Neural progenitor cell (in vitro differentiated cells): ENCODE measurements at regions not wholly inside any gene's neighbourhood (a gene's known extent, or its start where the extent isn't known, plus 50 kb on each side); places are given as distances from the start of the nearest gene placed in this dataset.

Experiments used
- DNase-seq: peaks from one replicate; pipeline ENCODE4 v3.0.0-alpha.2; 2016; ENCODE audit warnings: low spot score
- H2AFZ ChIP-seq: fragments of 200-600 bp; sonication (generic); replicated peaks from 2 replicates; pipeline ENCODE4 v1.6.1; 2016; ENCODE audit warnings: antibody characterized with exemption
- H3F3A ChIP-seq: fragments of 200-600 bp; sonication (generic); 2 replicates; pipeline ENCODE4 v1.6.1; 2016; ENCODE audit warnings: antibody characterized with exemption, low read depth
- H3K27ac ChIP-seq: fragments of 200-600 bp; sonication (generic); 2 replicates; pipeline ENCODE4 v1.5.1; 2016; ENCODE audit warnings: mild to moderate bottlenecking
- H3K27me3 ChIP-seq: fragments of 200-600 bp; sonication (generic); 2 replicates; pipeline ENCODE4 v1.6.1; 2016; ENCODE audit warnings: mild to moderate bottlenecking, moderate library complexity
- H3K36me3 ChIP-seq: fragments of 200-600 bp; sonication (generic); 2 replicates; pipeline ENCODE4 v1.5.1; 2016
- H3K4me1 ChIP-seq: fragments of 200-600 bp; sonication (generic); 2 replicates; pipeline ENCODE4 v1.6.1; 2016; ENCODE audit warnings: mixed run types
- H3K4me2 ChIP-seq: fragments of 200-600 bp; sonication (generic); 2 replicates; pipeline ENCODE4 v1.6.1; 2016
- H3K4me3 ChIP-seq: fragments of 200-600 bp; sonication (generic); 2 replicates; pipeline ENCODE4 v1.5.1; 2016
- H3K79me2 ChIP-seq: fragments of 200-600 bp; sonication (generic); 2 replicates; pipeline ENCODE4 v1.6.1; 2016; ENCODE audit warnings: low read depth
- H3K9ac ChIP-seq: fragments of 200-600 bp; sonication (generic); 2 replicates; pipeline ENCODE4 v1.6.1; 2016
- H3K9me3 ChIP-seq: fragments of 200-600 bp; sonication (generic); 2 replicates; pipeline ENCODE4 v1.5.1; 2016; ENCODE audit warnings: low read depth
- H4K20me1 ChIP-seq: fragments of 200-600 bp; sonication (generic); 2 replicates; pipeline ENCODE4 v1.6.1; 2016; ENCODE audit warnings: low read depth
- H3K27ac Mint-ChIP-seq: 3 replicates; pipeline ENCODE4 v1.8.0; 2021; ENCODE audit warnings: mixed read lengths
- H3K27me3 Mint-ChIP-seq: 2 replicates; pipeline ENCODE4 v1.8.0; 2022; ENCODE audit warnings: low read depth, mild to moderate bottlenecking, inconsistent platforms, moderate library complexity, mixed read lengths; ENCODE audit not compliant: insufficient read depth
- H3K36me3 Mint-ChIP-seq: 3 replicates; pipeline ENCODE4 v1.8.0; 2021; ENCODE audit warnings: mixed read lengths
- H3K4me1 Mint-ChIP-seq: 3 replicates; pipeline ENCODE4 v1.8.0; 2021; ENCODE audit warnings: mixed read lengths
- H3K4me3 Mint-ChIP-seq: 3 replicates; pipeline ENCODE4 v1.8.0; 2021; ENCODE audit warnings: mild to moderate bottlenecking, moderate library complexity, mixed read lengths
- H3K9me3 Mint-ChIP-seq: 3 replicates; pipeline ENCODE4 v1.8.0; 2020; ENCODE audit warnings: mixed read lengths
- EZH2 ChIP-seq: fragments of 200-600 bp; sonication (generic); IDR thresholded peaks from 2 replicates; pipeline ENCODE4 v1.6.1; 2017; ENCODE audit warnings: antibody characterized with exemption, mild to moderate bottlenecking, moderate library complexity
- EZH2phosphoT487 ChIP-seq: fragments of 200-600 bp; sonication (generic); IDR thresholded peaks from 2 replicates; pipeline ENCODE4 v1.6.1; 2017; ENCODE audit warnings: antibody characterized with exemption
- TF ChIP-seq, protein P1 (sequence below): fragments of 200-600 bp; sonication (generic); IDR thresholded peaks from 2 replicates; pipeline ENCODE4 v1.5.1; 2017; ENCODE audit warnings: antibody characterized with exemption, mild to moderate bottlenecking

GRCh38 chr11:26018336-26018735, 313.6 kb upstream of the ANO3 start:
- H3F3A ChIP-seq = no peaks in the 10 kb centered on the region
- Mint-ChIP-seq H3K27me3 (no peaks in the 10 kb centered on the region), H3K27ac (no peak overlapping the region), H3K36me3 (no peaks in the 10 kb centered on the region), H3K4me3 (no peak overlapping the region), H3K4me1 (no peaks in the 10 kb centered on the region), H3K9me3 (no peaks in the 10 kb centered on the region)
- no peak overlapping the region for H2AFZ ChIP-seq
- no peak overlapping the region for H3K9ac ChIP-seq
- no peaks in the 10 kb centered on the region for H3K36me3 ChIP-seq
- DNase-seq = no peak
- H3K4me3 ChIP-seq = no peak overlapping the region
- H3K4me2 ChIP-seq = no peak overlapping the region
- H3K79me2 ChIP-seq = no peaks in the 10 kb centered on the region
- H3K27ac ChIP-seq = no peak overlapping the region
- no peaks in the 10 kb centered on the region for H4K20me1 ChIP-seq
- TF ChIP-seq EZH2phosphoT487 (no peak), EZH2 (no peak)
- TF ChIP-seq, protein P1, sequence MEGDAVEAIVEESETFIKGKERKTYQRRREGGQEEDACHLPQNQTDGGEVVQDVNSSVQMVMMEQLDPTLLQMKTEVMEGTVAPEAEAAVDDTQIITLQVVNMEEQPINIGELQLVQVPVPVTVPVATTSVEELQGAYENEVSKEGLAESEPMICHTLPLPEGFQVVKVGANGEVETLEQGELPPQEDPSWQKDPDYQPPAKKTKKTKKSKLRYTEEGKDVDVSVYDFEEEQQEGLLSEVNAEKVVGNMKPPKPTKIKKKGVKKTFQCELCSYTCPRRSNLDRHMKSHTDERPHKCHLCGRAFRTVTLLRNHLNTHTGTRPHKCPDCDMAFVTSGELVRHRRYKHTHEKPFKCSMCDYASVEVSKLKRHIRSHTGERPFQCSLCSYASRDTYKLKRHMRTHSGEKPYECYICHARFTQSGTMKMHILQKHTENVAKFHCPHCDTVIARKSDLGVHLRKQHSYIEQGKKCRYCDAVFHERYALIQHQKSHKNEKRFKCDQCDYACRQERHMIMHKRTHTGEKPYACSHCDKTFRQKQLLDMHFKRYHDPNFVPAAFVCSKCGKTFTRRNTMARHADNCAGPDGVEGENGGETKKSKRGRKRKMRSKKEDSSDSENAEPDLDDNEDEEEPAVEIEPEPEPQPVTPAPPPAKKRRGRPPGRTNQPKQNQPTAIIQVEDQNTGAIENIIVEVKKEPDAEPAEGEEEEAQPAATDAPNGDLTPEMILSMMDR = no peak
- H3K27me3 ChIP-seq = no peaks in the 10 kb centered on the region
- H3K4me1 ChIP-seq = no peaks in the 10 kb centered on the region
- H3K9me3 ChIP-seq = no peaks in the 10 kb centered on the region

DNA sequence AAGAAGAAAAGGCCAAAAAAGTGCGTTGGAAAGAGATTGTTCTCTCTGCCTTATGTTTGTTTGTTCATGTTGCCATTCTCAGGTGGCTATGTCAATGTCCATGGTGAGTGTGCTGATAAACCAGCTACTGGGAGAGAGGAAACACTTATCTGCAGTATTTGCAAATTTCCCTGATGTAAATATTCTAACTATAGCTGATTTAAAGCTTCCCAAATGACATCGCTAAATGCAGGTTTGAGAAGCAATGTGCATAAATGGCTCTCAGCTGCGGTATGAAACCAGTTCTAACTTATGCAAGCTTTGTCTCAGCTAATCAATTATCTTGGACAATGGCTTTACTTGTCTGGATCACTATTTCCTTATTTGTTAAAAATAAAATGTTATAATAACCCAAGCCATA, 312.5 kb upstream of the ANO3 start:
- no peaks in the 10 kb centered on the region for H3K36me3 ChIP-seq
- DNase-seq = no peak
- no peak overlapping the region for H2AFZ ChIP-seq
- no peaks in the 10 kb centered on the region for H3K4me1 ChIP-seq
- H3K4me3 ChIP-seq = no peak overlapping the region
- H3K27me3 Mint-ChIP-seq = no peaks in the 10 kb centered on the region
- H3K4me3 Mint-ChIP-seq = no peak overlapping the region
- no peaks in the 10 kb centered on the region for H3K9me3 ChIP-seq
- H3K4me1 Mint-ChIP-seq = no peaks in the 10 kb centered on the region
- no peaks in the 10 kb centered on the region for H3F3A ChIP-seq
- H3K79me2 ChIP-seq = no peaks in the 10 kb centered on the region
- no peak overlapping the region for H3K4me2 ChIP-seq
- H3K9ac ChIP-seq = no peak overlapping the region
- no peaks in the 10 kb centered on the region for H3K36me3 Mint-ChIP-seq
- no peaks in the 10 kb centered on the region for H3K9me3 Mint-ChIP-seq
- no peaks in the 10 kb centered on the region for H3K27me3 ChIP-seq
- no peak overlapping the region for H3K27ac ChIP-seq
- H3K27ac Mint-ChIP-seq = no peak overlapping the region
- TF ChIP-seq EZH2phosphoT487 (no peak), EZH2 (no peak)
- TF ChIP-seq, protein P1 = no peak
- H4K20me1 ChIP-seq = no peaks in the 10 kb centered on the region

- DNase-seq = no peak
- Histone ChIP-seq H3K4me3 (no peak overlapping the region), H3K4me1 (no peaks in the 10 kb centered on the region), H4K20me1 (no peaks in the 10 kb centered on the region), H3K27me3 (no peaks in the 10 kb centered on the region), H3K9ac (no peak overlapping the region), H3K36me3 (no peaks in the 10 kb centered on the region), H3F3A (no peaks in the 10 kb centered on the region), H3K4me2 (no peak overlapping the region), H3K79me2 (no peaks in the 10 kb centered on the region), H3K9me3 (no peaks in the 10 kb centered on the region), H2AFZ (no peak overlapping the region), H3K27ac (no peak overlapping the region)
- H3K36me3 Mint-ChIP-seq = no peaks in the 10 kb centered on the region
- no peaks in the 10 kb centered on the region for H3K4me1 Mint-ChIP-seq
- TF ChIP-seq EZH2 (no peak), EZH2phosphoT487 (no peak)
- TF ChIP-seq, protein P1 = no peak
- no peak overlapping the region for H3K4me3 Mint-ChIP-seq
- H3K27ac Mint-ChIP-seq = no peak overlapping the region
- no peaks in the 10 kb centered on the region for H3K27me3 Mint-ChIP-seq
- no peaks in the 10 kb centered on the region for H3K9me3 Mint-ChIP-seq
Measured at GRCh38 chr11:26021017-26021416, 310.9 kb upstream of the ANO3 start.

DNA sequence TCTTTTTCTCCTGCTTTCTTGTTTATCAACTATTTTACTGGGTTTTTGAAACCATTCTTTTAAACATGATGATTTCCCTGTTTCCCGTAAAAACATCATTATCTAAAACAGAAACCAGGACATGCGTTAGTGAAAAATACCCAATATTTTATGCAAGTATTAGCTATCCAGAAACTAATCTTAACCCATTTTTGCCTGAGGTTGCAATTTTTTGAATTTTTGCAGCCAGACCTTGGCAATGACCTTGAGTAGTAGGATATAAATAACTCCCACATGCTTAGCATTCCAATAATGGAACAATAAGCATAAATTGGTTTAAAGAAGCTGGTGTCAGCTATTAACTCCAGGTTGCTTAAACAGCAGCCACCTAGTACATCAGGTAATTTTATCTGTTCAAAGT, 308.9 kb upstream of the ANO3 start:
- no peak for DNase-seq
- Histone ChIP-seq H3K4me1 (no peaks in the 10 kb centered on the region), H3K79me2 (no peaks in the 10 kb centered on the region), H3K36me3 (no peaks in the 10 kb centered on the region), H3K9ac (no peak overlapping the region), H3K27me3 (no peaks in the 10 kb centered on the region), H4K20me1 (no peaks in the 10 kb centered on the region), H3F3A (no peaks in the 10 kb centered on the region), H3K27ac (no peak overlapping the region), H3K4me3 (no peak overlapping the region), H3K4me2 (no peak overlapping the region), H3K9me3 (no peaks in the 10 kb centered on the region), H2AFZ (no peak overlapping the region)
- Mint-ChIP-seq H3K36me3 (no peaks in the 10 kb centered on the region), H3K4me1 (no peaks in the 10 kb centered on the region), H3K9me3 (no peaks in the 10 kb centered on the region), H3K27me3 (no peaks in the 10 kb centered on the region), H3K27ac (no peak overlapping the region), H3K4me3 (no peak overlapping the region)
- TF ChIP-seq EZH2 (no peak), EZH2phosphoT487 (no peak)
- TF ChIP-seq, protein P1 = no peak
